ENCODE measurements at regions not wholly inside any gene's neighbourhood (a gene's known extent, or its start where the extent isn't known, plus 50 kb on each side); places are given as distances from the start of the nearest gene placed in this dataset.

DNA sequence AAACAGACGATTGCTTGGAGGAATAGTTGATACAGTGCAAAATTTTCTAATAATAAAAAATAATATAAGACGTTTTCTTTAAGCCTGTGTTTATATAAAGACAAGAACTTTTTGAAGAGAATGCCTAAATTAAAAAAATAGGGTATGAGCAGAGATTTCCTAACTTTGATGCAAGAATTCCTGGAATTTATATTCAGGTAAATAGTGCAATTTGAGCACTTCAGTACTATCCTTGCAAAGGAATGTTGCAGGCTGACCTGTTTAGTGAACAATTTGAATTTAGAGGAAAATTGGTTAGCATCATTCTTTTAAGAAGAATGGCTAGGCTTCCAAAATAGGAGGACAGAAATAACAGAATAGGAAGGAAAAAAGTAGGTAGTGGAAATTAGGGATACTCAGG is 1172.3 kb downstream of the HACE1 start:
- POLR2A ChIA-PET (ENCODE audit: partially characterized antibody): no interaction called here

More for the DNA sequence above, 1172.3 kb downstream of the HACE1 start:
- CTCF ChIA-PET (ENCODE audit: partially characterized antibody): no interaction called here
- H3K36me3 ChIP-seq (ENCODE audit: control insufficient read depth in 2 of 4, insufficient read depth in 4 of 4, low read length in 3 of 4): no peaks in the 10 kb centered on the region
- no peaks in the 10 kb centered on the region for H3K79me2 ChIP-seq (ENCODE audit: control insufficient read depth in 1 of 2, insufficient read depth in 2 of 2, low read length in 2 of 2)
- no peak overlapping the region for H4K8ac ChIP-seq (ENCODE audit: extremely low read depth, insufficient read depth, low read length)
- no peak overlapping the region for H2BK12ac ChIP-seq (ENCODE audit: low read depth, low read length)
- H3K4me2 ChIP-seq (ENCODE audit: insufficient read depth in 1 of 2, low read depth in 2 of 2, low read length in 2 of 2): no peak overlapping the region
- no peak overlapping the region for H3K14ac ChIP-seq (ENCODE audit: insufficient read length)
- H4K91ac ChIP-seq (replicated peaks; ENCODE audit: insufficient read length, low read length): no peak overlapping the region
- WGBS, 2 experiments (ENCODE audit: extremely low coverage in 1 of 2, insufficient coverage in 1 of 2, insufficient read length in 1 of 2, insufficient replicate concordance in 2 of 2, low coverage in 1 of 2, low lambda C conversion rate in 2 of 2, missing lambda C conversion rate in 1 of 2): 81% methylated on average over 2 of the region's 2 CpGs; no CpG with 5 or more reads in 1 of the 2 experiments
- no peak overlapping the region for H2AFZ ChIP-seq (ENCODE audit: low read length)
- FAIRE-seq (no peak), DNase-seq (ENCODE audit: low read depth in 1 of 2, low spot score in 2 of 2) (no peak)
- H2BK20ac ChIP-seq (ENCODE audit: low read length): no peak overlapping the region
- H3K18ac ChIP-seq (ENCODE audit: extremely low read depth, low read length): no peak overlapping the region
- H2BK120ac ChIP-seq (replicated peaks; ENCODE audit: low read depth, low read length): no peak overlapping the region
- no peak overlapping the region for H3K9ac ChIP-seq (replicated peaks in 1 of 4; ENCODE audit: extremely low read depth in 1 of 4, low read depth in 3 of 4, low read length in 3 of 4)
- no peaks in the 10 kb centered on the region for H3K4me1 ChIP-seq (replicated peaks in 1 of 4; ENCODE audit: control insufficient read depth in 3 of 4, insufficient read depth in 4 of 4, low read length in 3 of 4)
- no peaks in the 10 kb centered on the region for H3K79me1 ChIP-seq (ENCODE audit: low read depth, low read length)
- no peak for TF ChIP-seq CHD2 (IDR thresholded peaks at IDR 0.05; ENCODE audit: low read length)
- no peak for TF ChIP-seq SIN3A (conservative IDR thresholded peaks at IDR 0.05 in 1 of 2, IDR thresholded peaks at IDR 0.05 in 1 of 2; ENCODE audit: low read depth in 1 of 2, low read length in 2 of 2)
- TF ChIP-seq BCL11A (IDR thresholded peaks at IDR 0.05; ENCODE audit: low read depth in 2 of 2, low read length in 2 of 2): no peak
- TF ChIP-seq JUN (IDR thresholded peaks at IDR 0.05; ENCODE audit: low read depth, low read length): no peak
- 0 out of 2 replicates have a peak, but pooled peaks have one; percentile 55 for TF ChIP-seq TEAD4 (IDR thresholded peaks at IDR 0.05; ENCODE audit: low read depth, low read length)
- no peaks in the 10 kb centered on the region for H3K27me3 ChIP-seq (replicated peaks in 1 of 4; ENCODE audit: control insufficient read depth in 3 of 4, extremely low read depth in 1 of 4, insufficient read depth in 3 of 4, low read length in 3 of 4)
- no peak overlapping the region for H3K4me3 ChIP-seq (ENCODE audit: extremely low read depth in 1 of 4, insufficient read depth in 2 of 4, low read depth in 3 of 4, low read length in 4 of 4)
- no peak overlapping the region for H2AK5ac ChIP-seq (ENCODE audit: low read depth, low read length)
- H2BK5ac ChIP-seq (ENCODE audit: low read depth, low read length): no peak overlapping the region
- H3K23me2 ChIP-seq (ENCODE audit: low read depth, low read length): no peaks in the 10 kb centered on the region
- H3K27ac ChIP-seq (ENCODE audit: low read depth, low read length): no peak overlapping the region
- no peak overlapping the region for H3K4ac ChIP-seq (replicated peaks; ENCODE audit: insufficient read length, low read depth, low read length)
- no peaks in the 10 kb centered on the region for H4K20me1 ChIP-seq (replicated peaks in 1 of 2; ENCODE audit: control insufficient read depth in 1 of 2, insufficient read depth in 2 of 2, low read length in 2 of 2)
- no peak overlapping the region for H3K23ac ChIP-seq (ENCODE audit: insufficient read length)
- H3K9me3 ChIP-seq (ENCODE audit: insufficient read depth in 2 of 2, low read depth in 1 of 2, low read length in 1 of 2): no peaks in the 10 kb centered on the region
- no peak overlapping the region for H3K56ac ChIP-seq (replicated peaks; ENCODE audit: insufficient read length, low read depth, low read length)
- H2BK15ac ChIP-seq (ENCODE audit: low read length): no peak overlapping the region
- no peak overlapping the region for H4K5ac ChIP-seq (ENCODE audit: insufficient read length, low read depth, low read length)

All from H1 (cell line).